Adrenal gland (tissue), 9 donors: ENCODE measurements at regions not wholly inside any gene's neighbourhood (a gene's known extent, or its start where the extent isn't known, plus 50 kb on each side); places are given as distances from the start of the nearest gene placed in this dataset.

Experiments used
- DNase-seq, 7 donors: peaks; one replicate each; pipeline ENCODE4 v3.0.0-alpha.2; 2019 to 2020
- H3K27ac ChIP-seq, 5 donors: fragments of 200-600 bp; sonication (generic) in 4 of 5; 1 replicate in 3 of 5; 2 replicates in 2 of 5; pipeline versions ENCODE4 v1.5.1 to v1.8.0; 2016 to 2020; ENCODE audit warnings: mild to moderate bottlenecking in 1 of 5
- H3K27me3 ChIP-seq: fragments of 200-600 bp; 2 replicates; pipeline ENCODE4 v1.8.0; 2021
- H3K36me3 ChIP-seq, 2 donors: fragments of 200-600 bp; replicated peaks in 1 of 2; 1 replicate in 1 of 2; 2 replicates in 1 of 2; pipeline versions ENCODE4 v1.5.1 to v1.8.0; 2018 to 2022
- H3K4me1 ChIP-seq, 2 donors: fragments of 200-600 bp; replicated peaks in 1 of 2; 1 replicate in 1 of 2; 2 replicates in 1 of 2; pipeline versions ENCODE4 v1.5.1 to v1.8.0; 2018 to 2021
- H3K4me3 ChIP-seq, 4 donors: fragments of 200-600 bp; sonication (generic) in 3 of 4; one replicate each; pipeline ENCODE4 v1.5.1; 2016 to 2018
- H3K9me3 ChIP-seq, 3 donors: fragments of 200-600 bp; sonication (generic) in 1 of 3; replicated peaks in 1 of 3; 1 replicate in 2 of 3; 2 replicates in 1 of 3; pipeline versions ENCODE4 v1.5.1 to v1.8.0; 2016 to 2021
- POLR2A ChIP-seq, 2 donors: fragments of 450-650 bp; IDR thresholded peaks; one replicate each; pipeline ENCODE4 v1.6.1; 2017; ENCODE audit warnings: antibody characterized with exemption in 2 of 2, mild to moderate bottlenecking in 2 of 2, moderate library complexity in 1 of 2
- WGBS, 4 donors: extraction: QIAGEN DNeasy Blood & Tissue Kit in 2 of 4; methylation state at CpG; one replicate each; pipeline versions ENCODE4 v1.1.5 to v1.1.7; 2013 to 2017; 5-methylcytosine and 5-hydroxymethylcytosine counted together
- intact Hi-C, 2 donors: fragments of 100-400 bp; cut with DNase I; formaldehyde crosslinking; loops; one replicate each; pipeline versions ENCODE4 v1.14.1 to v1.15.0; 2022 to 2023
- TF ChIP-seq, protein P1 (sequence below), 6 experiments: fragments of 450-650 bp in 4 of 6; fragments of 200-600 bp in 2 of 6; sonication (generic) in 1 of 6; IDR thresholded peaks; 1 replicate in 5 of 6; 2 replicates in 1 of 6; pipeline versions ENCODE4 v1.5.1 to v1.8.0; 2016 to 2021; ENCODE audit warnings: antibody characterized with exemption in 6 of 6, mild to moderate bottlenecking in 2 of 6, moderate library complexity in 1 of 6
- donor health status: healthy with polysubstance abuse.
- donor health status: Bipolar disorder and iron deficiency.
- donor health status: DM: yes; HTN: yes; CAD: no.
- donor health status: DM: no; HTN: no; CAD: no.
- donor health status: DM: no; HTN: no; CAD: no.

DNA sequence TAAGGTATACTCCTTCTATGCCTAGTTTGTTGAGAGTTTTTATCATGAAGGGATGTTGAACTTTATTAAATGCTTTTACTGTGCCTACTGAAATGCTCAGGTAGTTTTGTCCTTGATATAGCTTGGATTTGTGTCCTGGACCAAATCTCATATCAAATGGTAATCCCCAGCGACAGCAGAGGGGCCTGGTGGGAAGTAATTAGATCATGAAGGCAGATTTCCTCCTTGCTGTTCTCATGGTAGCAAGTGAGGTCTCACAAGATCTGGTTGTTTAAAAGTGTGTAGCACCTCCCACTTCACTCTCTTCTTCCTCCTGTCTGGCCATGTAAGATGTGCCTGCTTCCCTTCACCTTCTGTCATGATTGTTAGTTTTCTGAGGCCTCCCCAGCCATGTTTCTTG, 78.2 kb downstream of the KIF2B start:
- intact Hi-C loops = no loop called here
- H3K9me3 ChIP-seq = peaks cover 0 to 4% (median 0%) of the 10 kb centered on the region in 3 donors
- no peak overlapping the region for H3K27ac ChIP-seq
- 72 to 90% (median 83%) methylated on average over 1 of the region's 1 CpG for WGBS, 4 donors
- H3K27me3 ChIP-seq = no peaks in the 10 kb centered on the region
- no peak overlapping the region for H3K4me3 ChIP-seq
- no peaks in the 10 kb centered on the region for H3K36me3 ChIP-seq
- TF ChIP-seq, protein P1, sequence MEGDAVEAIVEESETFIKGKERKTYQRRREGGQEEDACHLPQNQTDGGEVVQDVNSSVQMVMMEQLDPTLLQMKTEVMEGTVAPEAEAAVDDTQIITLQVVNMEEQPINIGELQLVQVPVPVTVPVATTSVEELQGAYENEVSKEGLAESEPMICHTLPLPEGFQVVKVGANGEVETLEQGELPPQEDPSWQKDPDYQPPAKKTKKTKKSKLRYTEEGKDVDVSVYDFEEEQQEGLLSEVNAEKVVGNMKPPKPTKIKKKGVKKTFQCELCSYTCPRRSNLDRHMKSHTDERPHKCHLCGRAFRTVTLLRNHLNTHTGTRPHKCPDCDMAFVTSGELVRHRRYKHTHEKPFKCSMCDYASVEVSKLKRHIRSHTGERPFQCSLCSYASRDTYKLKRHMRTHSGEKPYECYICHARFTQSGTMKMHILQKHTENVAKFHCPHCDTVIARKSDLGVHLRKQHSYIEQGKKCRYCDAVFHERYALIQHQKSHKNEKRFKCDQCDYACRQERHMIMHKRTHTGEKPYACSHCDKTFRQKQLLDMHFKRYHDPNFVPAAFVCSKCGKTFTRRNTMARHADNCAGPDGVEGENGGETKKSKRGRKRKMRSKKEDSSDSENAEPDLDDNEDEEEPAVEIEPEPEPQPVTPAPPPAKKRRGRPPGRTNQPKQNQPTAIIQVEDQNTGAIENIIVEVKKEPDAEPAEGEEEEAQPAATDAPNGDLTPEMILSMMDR (IDR thresholded peaks at IDR 0.05) = no peak
- TF ChIP-seq POLR2A (IDR thresholded peaks at IDR 0.05) = no peak
- no peak for DNase-seq
- H3K4me1 ChIP-seq = no peaks in the 10 kb centered on the region

DNA sequence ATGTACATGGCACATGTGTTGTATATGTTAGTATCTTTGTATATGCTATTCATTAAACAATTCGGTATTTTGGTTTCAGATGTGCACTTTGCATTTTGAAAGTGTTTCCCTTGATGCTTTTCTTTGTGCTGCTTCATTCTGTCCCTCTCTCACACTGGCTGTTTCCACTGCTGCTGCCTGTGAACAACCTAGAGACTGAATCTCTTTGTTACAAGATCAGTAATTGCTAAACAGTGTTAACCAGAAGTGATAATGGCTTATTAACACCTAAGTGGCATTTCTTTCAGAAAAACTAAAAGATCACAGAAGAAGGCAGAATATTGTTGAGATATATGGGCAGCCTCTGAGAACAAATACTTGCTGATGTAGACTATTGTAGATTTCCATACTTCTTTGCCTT, 84.7 kb downstream of the KIF2B start:
- H3K27ac ChIP-seq = no peak overlapping the region
- no peaks in the 10 kb centered on the region for H3K27me3 ChIP-seq
- no peaks in the 10 kb centered on the region for H3K9me3 ChIP-seq
- no peaks in the 10 kb centered on the region for H3K4me1 ChIP-seq
- H3K36me3 ChIP-seq = no peaks in the 10 kb centered on the region
- no peak for TF ChIP-seq POLR2A (IDR thresholded peaks at IDR 0.05)
- TF ChIP-seq, protein P1 (IDR thresholded peaks at IDR 0.05) = no peak
- DNase-seq = no peak
- 49 to 53% (median 52%) methylated on average over 1 of the region's 1 CpG for WGBS, 4 donors
- no peak overlapping the region for H3K4me3 ChIP-seq
- intact Hi-C loops = no loop called here

DNA sequence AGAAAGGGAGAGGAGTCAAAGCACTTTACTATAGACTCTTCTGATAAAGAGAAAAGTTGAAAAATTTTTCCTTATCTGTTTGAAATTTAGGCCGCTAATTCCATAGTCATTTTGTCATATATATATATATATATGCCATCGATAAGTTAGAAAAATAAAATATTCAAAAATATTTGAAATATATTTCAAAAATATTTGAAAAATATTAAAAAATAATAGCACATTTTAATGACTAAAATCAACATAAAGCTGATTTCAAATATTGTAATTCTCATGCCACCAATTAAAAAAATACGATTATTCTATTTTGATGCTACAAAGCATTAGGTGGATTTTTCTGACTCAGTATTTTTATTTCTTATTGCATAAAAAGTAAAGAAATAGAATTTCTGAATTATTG, 87.1 kb downstream of the KIF2B start:
- no peak overlapping the region for H3K27ac ChIP-seq
- H3K9me3 ChIP-seq = no peaks in the 10 kb centered on the region
- TF ChIP-seq POLR2A (IDR thresholded peaks at IDR 0.05) = no peak
- TF ChIP-seq, protein P1 (IDR thresholded peaks at IDR 0.05) = no peak
- H3K27me3 ChIP-seq = no peaks in the 10 kb centered on the region
- H3K4me1 ChIP-seq = no peaks in the 10 kb centered on the region
- H3K36me3 ChIP-seq = no peaks in the 10 kb centered on the region
- 86 to 94% (median 89%) methylated on average over 3 of the region's 3 CpGs for WGBS, 4 donors
- no peak for DNase-seq
- intact Hi-C loops = no loop called here
- H3K4me3 ChIP-seq = no peak overlapping the region

DNA sequence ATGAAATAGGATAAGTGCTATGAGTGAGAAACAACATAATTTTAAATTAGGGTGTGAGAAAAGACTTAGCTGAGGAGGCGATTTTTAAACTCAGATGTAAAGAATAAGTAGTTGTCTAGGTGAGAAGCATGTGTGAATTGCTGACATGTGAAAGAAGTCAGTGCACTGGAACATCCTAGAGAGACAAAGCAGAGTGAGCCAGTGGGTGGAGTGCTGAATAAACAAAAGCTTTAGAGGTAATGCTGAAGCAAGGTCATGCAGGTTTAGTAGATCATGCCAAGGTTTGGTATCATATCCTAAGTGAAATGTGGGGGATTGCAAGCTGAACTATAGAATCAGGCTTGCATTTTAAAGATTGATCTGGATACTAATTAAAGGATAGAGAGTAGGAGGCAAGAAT, 89.4 kb downstream of the KIF2B start:
- Histone ChIP-seq H3K27ac (no peak overlapping the region), H3K4me1 (no peaks in the 10 kb centered on the region), H3K27me3 (no peaks in the 10 kb centered on the region), H3K36me3 (no peaks in the 10 kb centered on the region), H3K9me3 (no peaks in the 10 kb centered on the region), H3K4me3 (no peak overlapping the region)
- intact Hi-C loops = no loop called here
- TF ChIP-seq POLR2A (IDR thresholded peaks at IDR 0.05) = no peak
- TF ChIP-seq, protein P1 (IDR thresholded peaks at IDR 0.05) = no peak
- 47 to 76% (median 50%) methylated on average over 1 of the region's 1 CpG for WGBS, 4 donors
- DNase-seq = no peak
